DND-41 (cell line): ENCODE measurements at regions not wholly inside any gene's neighbourhood (a gene's known extent, or its start where the extent isn't known, plus 50 kb on each side); places are given as distances from the start of the nearest gene placed in this dataset.

Source experiments
- ATAC-seq: fragments of 200-7000 bp; cut with Tn5 transposase; 3 replicates; pipeline ENCODE4 v1.9.1; 2021; ENCODE audit warnings: low read depth; ENCODE audit not compliant: insufficient read depth
- DNase-seq: peaks from one replicate; pipeline ENCODE4 v3.0.0-alpha.2; 2020
- H2AFZ ChIP-seq: 2 replicates; pipeline ENCODE4 v1.6.0; 2012; ENCODE audit warnings: low read depth, low read length
- H3K27ac ChIP-seq: 2 replicates; pipeline ENCODE4 v1.5.1; 2012; ENCODE audit warnings: low read length, inconsistent platforms
- H3K27me3 ChIP-seq: fragments of 200-600 bp; sonication (generic); 2 replicates; pipeline ENCODE4 v1.6.0; 2012; ENCODE audit warnings: low read length, mild to moderate bottlenecking, inconsistent platforms; ENCODE audit not compliant: insufficient read depth, poor library complexity
- H3K36me3 ChIP-seq: 2 replicates; pipeline ENCODE4 v1.5.1; 2012; ENCODE audit warnings: low read length, inconsistent platforms; ENCODE audit not compliant: insufficient read depth
- H3K4me1 ChIP-seq: 2 replicates; pipeline ENCODE4 v1.5.1; 2012; ENCODE audit warnings: mild to moderate bottlenecking, low read length; ENCODE audit not compliant: insufficient read depth
- H3K4me2 ChIP-seq: 2 replicates; pipeline ENCODE4 v1.6.0; 2012; ENCODE audit warnings: mild to moderate bottlenecking, moderate library complexity, low read length, inconsistent platforms; ENCODE audit not compliant: insufficient read depth
- H3K4me3 ChIP-seq, 2 experiments: fragments of 200-600 bp in 1 of 2; shearing (Covaris generic) in 1 of 2; 2 replicates each; pipeline ENCODE4 v1.5.1; 2012 to 2016; ENCODE audit warnings: inconsistent platforms in 2 of 2, low read length in 2 of 2, mild to moderate bottlenecking in 2 of 2, low read depth in 1 of 2, moderate library complexity in 1 of 2
- H3K79me2 ChIP-seq: 2 replicates; pipeline ENCODE4 v1.6.0; 2012; ENCODE audit warnings: low read length, inconsistent platforms; ENCODE audit not compliant: insufficient read depth
- H3K9ac ChIP-seq: 2 replicates; pipeline ENCODE4 v1.6.0; 2012; ENCODE audit warnings: low read depth, mild to moderate bottlenecking, inconsistent platforms, low read length, moderate library complexity
- H3K9me3 ChIP-seq: 2 replicates; pipeline ENCODE4 v1.5.1; 2012; ENCODE audit warnings: low read length, moderate library complexity, mild to moderate bottlenecking, inconsistent platforms; ENCODE audit not compliant: insufficient read depth, severe bottlenecking
- H4K20me1 ChIP-seq: 2 replicates; pipeline ENCODE4 v1.6.0; 2012; ENCODE audit warnings: low read length; ENCODE audit not compliant: insufficient read depth
- EZH2 ChIP-seq: IDR thresholded peaks from 3 replicates; pipeline ENCODE4 v1.6.1; 2012; ENCODE audit warnings: borderline replicate concordance, low read depth, mild to moderate bottlenecking, moderate library complexity, low read length, inconsistent platforms; ENCODE audit not compliant: severe bottlenecking
- TF ChIP-seq, protein P1 (sequence below): IDR thresholded peaks from 2 replicates; pipeline ENCODE4 v1.5.1; 2012; ENCODE audit warnings: borderline replicate concordance, low read length, moderate library complexity, mild to moderate bottlenecking; ENCODE audit not compliant: poor library complexity, severe bottlenecking; ENCODE audit errors: extremely low read depth

GRCh38 chr10:78471326-78471722 is 437.7 kb downstream of the RPS24 start:
- Histone ChIP-seq H3K79me2 (no peaks in the 10 kb centered on the region), H3K36me3 (no peaks in the 10 kb centered on the region), H3K9ac (no peak overlapping the region), H3K4me3 (no peak overlapping the region), H3K27me3 (peaks cover 3% of the 10 kb centered on the region), H3K4me1 (no peaks in the 10 kb centered on the region), H3K4me2 (no peak overlapping the region), H3K27ac (no peak overlapping the region), H2AFZ (no peak overlapping the region), H3K9me3 (no peaks in the 10 kb centered on the region), H4K20me1 (no peaks in the 10 kb centered on the region)
- ATAC-seq (no peak), DNase-seq (no peak)
- no peak for TF ChIP-seq EZH2
- TF ChIP-seq, protein P1, sequence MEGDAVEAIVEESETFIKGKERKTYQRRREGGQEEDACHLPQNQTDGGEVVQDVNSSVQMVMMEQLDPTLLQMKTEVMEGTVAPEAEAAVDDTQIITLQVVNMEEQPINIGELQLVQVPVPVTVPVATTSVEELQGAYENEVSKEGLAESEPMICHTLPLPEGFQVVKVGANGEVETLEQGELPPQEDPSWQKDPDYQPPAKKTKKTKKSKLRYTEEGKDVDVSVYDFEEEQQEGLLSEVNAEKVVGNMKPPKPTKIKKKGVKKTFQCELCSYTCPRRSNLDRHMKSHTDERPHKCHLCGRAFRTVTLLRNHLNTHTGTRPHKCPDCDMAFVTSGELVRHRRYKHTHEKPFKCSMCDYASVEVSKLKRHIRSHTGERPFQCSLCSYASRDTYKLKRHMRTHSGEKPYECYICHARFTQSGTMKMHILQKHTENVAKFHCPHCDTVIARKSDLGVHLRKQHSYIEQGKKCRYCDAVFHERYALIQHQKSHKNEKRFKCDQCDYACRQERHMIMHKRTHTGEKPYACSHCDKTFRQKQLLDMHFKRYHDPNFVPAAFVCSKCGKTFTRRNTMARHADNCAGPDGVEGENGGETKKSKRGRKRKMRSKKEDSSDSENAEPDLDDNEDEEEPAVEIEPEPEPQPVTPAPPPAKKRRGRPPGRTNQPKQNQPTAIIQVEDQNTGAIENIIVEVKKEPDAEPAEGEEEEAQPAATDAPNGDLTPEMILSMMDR, result no peak

GRCh38 chr10:78471723-78472550 is 438.3 kb downstream of the RPS24 start:
- no peaks in the 10 kb centered on the region for H3K4me1 ChIP-seq
- ATAC-seq (no peak), DNase-seq (no peak)
- no peaks in the 10 kb centered on the region for H3K9me3 ChIP-seq
- H2AFZ ChIP-seq, result no peak overlapping the region
- H3K27me3 ChIP-seq, result peaks cover 3% of the 10 kb centered on the region
- H3K36me3 ChIP-seq, result no peaks in the 10 kb centered on the region
- no peak overlapping the region for H3K27ac ChIP-seq
- H3K4me3 ChIP-seq, result no peak overlapping the region
- H3K79me2 ChIP-seq, result no peaks in the 10 kb centered on the region
- H3K4me2 ChIP-seq, result no peak overlapping the region
- TF ChIP-seq, protein P1, result no peak
- no peak for TF ChIP-seq EZH2
- H4K20me1 ChIP-seq, result no peaks in the 10 kb centered on the region
- H3K9ac ChIP-seq, result no peak overlapping the region

GRCh38 chr10:78472551-78472890 is 438.9 kb downstream of the RPS24 start:
- H3K27me3 ChIP-seq, result peaks cover 3% of the 10 kb centered on the region
- no peak overlapping the region for H3K9ac ChIP-seq
- no peak for ATAC-seq
- H3K4me1 ChIP-seq, result no peaks in the 10 kb centered on the region
- no peak overlapping the region for H3K4me3 ChIP-seq
- no peak overlapping the region for H2AFZ ChIP-seq
- no peaks in the 10 kb centered on the region for H3K9me3 ChIP-seq
- no peak overlapping the region for H3K4me2 ChIP-seq
- H4K20me1 ChIP-seq, result no peaks in the 10 kb centered on the region
- H3K27ac ChIP-seq, result no peak overlapping the region
- H3K36me3 ChIP-seq, result no peaks in the 10 kb centered on the region
- TF ChIP-seq, protein P1, result no peak
- no peak for TF ChIP-seq EZH2
- no peaks in the 10 kb centered on the region for H3K79me2 ChIP-seq
- no peak for DNase-seq

GRCh38 chr10:78473006-78473405 is 439.3 kb downstream of the RPS24 start:
- DNase-seq (no peak), ATAC-seq (no peak)
- H3K9ac ChIP-seq, result no peak overlapping the region
- H3K9me3 ChIP-seq, result no peaks in the 10 kb centered on the region
- H3K4me2 ChIP-seq, result no peak overlapping the region
- no peaks in the 10 kb centered on the region for H3K79me2 ChIP-seq
- no peak overlapping the region for H2AFZ ChIP-seq
- no peaks in the 10 kb centered on the region for H4K20me1 ChIP-seq
- H3K4me3 ChIP-seq, result no peak overlapping the region
- no peak for TF ChIP-seq EZH2
- TF ChIP-seq, protein P1, result no peak
- H3K4me1 ChIP-seq, result no peaks in the 10 kb centered on the region
- no peak overlapping the region for H3K27ac ChIP-seq
- H3K27me3 ChIP-seq, result peaks cover 3% of the 10 kb centered on the region
- H3K36me3 ChIP-seq, result no peaks in the 10 kb centered on the region
